A673 (cell line): ENCODE measurements at regions not wholly inside any gene's neighbourhood (a gene's known extent, or its start where the extent isn't known, plus 50 kb on each side); places are given as distances from the start of the nearest gene placed in this dataset.

ENCODE experiments used
- EZH2 ChIP-seq: fragments of 200-600 bp; sonication (generic); IDR thresholded peaks from 2 replicates; pipeline ENCODE4 v1.6.1; 2017; ENCODE audit warnings: borderline replicate concordance, low read depth, mild to moderate bottlenecking, mixed read lengths, antibody characterized with exemption, low read length; ENCODE audit not compliant: poor library complexity, severe bottlenecking
- TF ChIP-seq, protein P1 (sequence below): fragments of 300-800, 200-600 bp; sonication (generic); conservative IDR thresholded peaks from 2 replicates; pipeline ENCODE4 v1.5.1; 2017; ENCODE audit warnings: low read depth, mild to moderate bottlenecking, antibody characterized with exemption, low read length, moderate library complexity, mixed read lengths

DNA sequence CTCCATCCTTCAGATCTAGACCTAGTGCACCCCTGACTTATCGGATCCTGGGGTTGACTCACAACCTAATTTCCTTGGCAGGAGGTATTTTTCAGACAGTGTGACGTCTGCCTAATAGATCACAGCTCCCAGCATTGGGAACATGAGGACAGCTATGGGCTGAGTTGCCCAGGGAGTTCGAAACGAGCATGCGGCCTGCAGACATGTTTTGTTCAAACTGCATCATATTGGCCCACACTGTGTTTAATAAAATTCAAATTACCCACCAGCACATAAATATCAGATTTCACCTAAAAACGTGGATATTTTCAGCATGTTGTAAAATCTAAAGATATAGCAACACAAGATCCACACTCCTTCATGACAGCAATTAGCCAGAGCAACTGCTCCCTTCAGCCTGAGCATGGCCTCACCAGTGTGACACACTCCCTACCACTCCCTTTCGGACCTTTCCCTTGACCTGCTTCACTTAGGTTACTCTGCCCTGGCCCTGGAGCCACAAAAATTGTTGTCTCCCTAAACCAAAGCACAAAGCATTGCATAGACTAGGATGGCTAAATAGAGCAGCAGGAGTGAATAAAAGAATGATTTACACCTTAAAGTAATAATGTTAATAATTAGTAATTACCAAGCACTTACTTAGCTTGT, 53.6 kb upstream of the USP47 start:
- no peak for TF ChIP-seq EZH2
- TF ChIP-seq, protein P1, sequence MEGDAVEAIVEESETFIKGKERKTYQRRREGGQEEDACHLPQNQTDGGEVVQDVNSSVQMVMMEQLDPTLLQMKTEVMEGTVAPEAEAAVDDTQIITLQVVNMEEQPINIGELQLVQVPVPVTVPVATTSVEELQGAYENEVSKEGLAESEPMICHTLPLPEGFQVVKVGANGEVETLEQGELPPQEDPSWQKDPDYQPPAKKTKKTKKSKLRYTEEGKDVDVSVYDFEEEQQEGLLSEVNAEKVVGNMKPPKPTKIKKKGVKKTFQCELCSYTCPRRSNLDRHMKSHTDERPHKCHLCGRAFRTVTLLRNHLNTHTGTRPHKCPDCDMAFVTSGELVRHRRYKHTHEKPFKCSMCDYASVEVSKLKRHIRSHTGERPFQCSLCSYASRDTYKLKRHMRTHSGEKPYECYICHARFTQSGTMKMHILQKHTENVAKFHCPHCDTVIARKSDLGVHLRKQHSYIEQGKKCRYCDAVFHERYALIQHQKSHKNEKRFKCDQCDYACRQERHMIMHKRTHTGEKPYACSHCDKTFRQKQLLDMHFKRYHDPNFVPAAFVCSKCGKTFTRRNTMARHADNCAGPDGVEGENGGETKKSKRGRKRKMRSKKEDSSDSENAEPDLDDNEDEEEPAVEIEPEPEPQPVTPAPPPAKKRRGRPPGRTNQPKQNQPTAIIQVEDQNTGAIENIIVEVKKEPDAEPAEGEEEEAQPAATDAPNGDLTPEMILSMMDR: no peak
